Esophagus squamous epithelium (tissue), 5 donors: ENCODE measurements at regions not wholly inside any gene's neighbourhood (a gene's known extent, or its start where the extent isn't known, plus 50 kb on each side); places are given as distances from the start of the nearest gene placed in this dataset.

Source experiments
- DNase-seq: peaks from one replicate; lab custom pipeline; 2025; lab: John Stamatoyannopoulos, UW
- H3K27ac ChIP-seq, 4 donors: fragments of 200-600 bp; sonication (generic); one replicate each; pipeline ENCODE4 v1.5.1; 2016 to 2019; ENCODE audit warnings: mild to moderate bottlenecking in 1 of 4
- H3K27me3 ChIP-seq, 4 donors: fragments of 200-600 bp; sonication (generic); 1 replicate in 3 of 4; 2 replicates in 1 of 4; pipeline versions ENCODE4 v1.5.1 to v1.6.0; 2017 to 2021; ENCODE audit warnings: antibody characterized with exemption in 1 of 4
- H3K36me3 ChIP-seq, 3 donors: fragments of 200-600 bp; sonication (generic); one replicate each; pipeline ENCODE4 v1.5.1; 2016 to 2019
- H3K4me1 ChIP-seq, 3 donors: fragments of 200-600 bp; sonication (generic); one replicate each; pipeline ENCODE4 v1.5.1; 2017 to 2019
- H3K4me3 ChIP-seq, 4 donors: fragments of 200-600 bp; sonication (generic); 1 replicate in 3 of 4; 2 replicates in 1 of 4; pipeline ENCODE4 v1.5.1; 2016 to 2019; ENCODE audit warnings: mild to moderate bottlenecking in 2 of 4, moderate library complexity in 1 of 4
- H3K9me3 ChIP-seq, 3 donors: fragments of 200-600 bp; sonication (generic); one replicate each; pipeline ENCODE4 v1.5.1; 2016 to 2019
- CTCF ChIP-seq, 6 experiments: fragments of 450-650 bp in 4 of 6; fragments of 200-600 bp in 2 of 6; sonication (generic) in 2 of 6; IDR thresholded peaks; one replicate each; pipeline ENCODE4 v1.5.1; 2016 to 2019; ENCODE audit warnings: antibody characterized with exemption in 6 of 6, mild to moderate bottlenecking in 4 of 6, moderate library complexity in 4 of 6
- POLR2A ChIP-seq, 4 donors: fragments of 450-650 bp; IDR thresholded peaks; one replicate each; pipeline ENCODE4 v1.6.1; 2017; ENCODE audit warnings: antibody characterized with exemption in 4 of 4, mild to moderate bottlenecking in 4 of 4, moderate library complexity in 3 of 4
- WGBS, 2 donors: methylation state at CpG; one replicate each; pipeline ENCODE4 v1.1.5; 2018; 5-methylcytosine and 5-hydroxymethylcytosine counted together
- intact Hi-C: fragments of 100-400 bp; cut with DNase I; formaldehyde crosslinking; loops from one replicate; pipeline ENCODE4 v1.15.0; 2022
- donor health status: DM: yes; HTN: yes; CAD: no.

- DNase-seq = no peak
- H3K9me3 ChIP-seq = no peaks in the 10 kb centered on the region
- H3K4me3 ChIP-seq = no peak overlapping the region
- TF ChIP-seq POLR2A (IDR thresholded peaks at IDR 0.05) = no peak
- no peak for TF ChIP-seq CTCF (IDR thresholded peaks at IDR 0.05)
- H3K27ac ChIP-seq = peak overlapping the region in 1 of 4 donors; percentile 7
- H3K27me3 ChIP-seq = peaks cover 0 to 22% (median 0%) of the 10 kb centered on the region in 4 donors
- intact Hi-C loops = no loop called here
- H3K4me1 ChIP-seq = peaks cover 0 to 15% (median 8%) of the 10 kb centered on the region in 3 donors
- no peaks in the 10 kb centered on the region for H3K36me3 ChIP-seq
- 60% methylated on average over 4 of the region's 4 CpGs for WGBS, 2 donors
Measured at GRCh38 chr5:82426464-82427154, 148.5 kb upstream of the RPS23 start.

GRCh38 chr5:82425591-82425990 lies 147.4 kb upstream of the RPS23 start:
- 20 to 28% methylated on average over 3 of the region's 3 CpGs for WGBS, 2 donors
- Histone ChIP-seq H3K27ac (peak overlapping the region in 1 of 4 donors; percentile 28), H3K4me3 (no peak overlapping the region), H3K4me1 (peaks cover 0 to 15% (median 8%) of the 10 kb centered on the region in 3 donors), H3K27me3 (peaks cover 0 to 22% (median 0%) of the 10 kb centered on the region in 4 donors), H3K9me3 (no peaks in the 10 kb centered on the region), H3K36me3 (no peaks in the 10 kb centered on the region)
- TF ChIP-seq CTCF (IDR thresholded peaks at IDR 0.05) (no peak), POLR2A (IDR thresholded peaks at IDR 0.05) (no peak)
- DNase-seq = no peak
- intact Hi-C loops = no loop called here

DNA sequence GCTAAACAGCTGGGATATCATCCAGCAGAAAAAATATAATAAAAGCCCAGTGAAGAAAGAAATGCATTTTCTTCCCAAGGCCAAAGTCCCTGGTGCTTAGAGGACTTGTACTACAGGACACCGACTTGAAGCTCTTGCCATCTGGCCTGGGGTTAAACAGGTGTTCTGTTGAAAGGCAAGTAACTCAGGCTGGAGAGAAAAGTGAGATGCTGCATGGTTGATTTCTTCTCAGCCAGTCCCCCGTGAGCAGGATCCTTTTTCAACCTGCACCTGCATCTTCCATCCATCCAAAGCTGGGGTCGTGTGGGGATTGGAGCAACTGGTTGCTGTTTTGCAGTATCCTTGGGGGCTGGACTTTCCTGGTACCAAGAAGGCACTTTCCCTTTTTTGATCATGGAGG lies 146.1 kb upstream of the RPS23 start:
- H3K27me3 ChIP-seq = peaks cover 0 to 22% (median 0%) of the 10 kb centered on the region in 4 donors
- H3K4me3 ChIP-seq = no peak overlapping the region
- WGBS, 2 donors = 42 to 55% methylated on average over 2 of the region's 3 CpGs
- H3K27ac ChIP-seq = no peak overlapping the region
- peaks cover 0 to 15% (median 8%) of the 10 kb centered on the region in 3 donors for H3K4me1 ChIP-seq
- no peak for TF ChIP-seq POLR2A (IDR thresholded peaks at IDR 0.05)
- TF ChIP-seq CTCF (IDR thresholded peaks at IDR 0.05) = no peak
- no peaks in the 10 kb centered on the region for H3K9me3 ChIP-seq
- no peak for DNase-seq
- H3K36me3 ChIP-seq = no peaks in the 10 kb centered on the region
- intact Hi-C loops = no loop called here

GRCh38 chr5:82422751-82423181 lies 144.6 kb upstream of the RPS23 start:
- 46 to 50% methylated on average over 6 of the region's 6 CpGs for WGBS, 2 donors
- peaks cover 0 to 15% (median 8%) of the 10 kb centered on the region in 3 donors for H3K4me1 ChIP-seq
- H3K4me3 ChIP-seq = no peak overlapping the region
- intact Hi-C loops = no loop called here
- TF ChIP-seq POLR2A (IDR thresholded peaks at IDR 0.05) (no peak), CTCF (IDR thresholded peaks at IDR 0.05) (no peak)
- no peaks in the 10 kb centered on the region for H3K36me3 ChIP-seq
- no peak for DNase-seq
- no peaks in the 10 kb centered on the region for H3K9me3 ChIP-seq
- H3K27ac ChIP-seq = peak overlapping the region in 3 of 4 donors; percentile 23 to 80 (median 60)
- peaks cover 0 to 14% (median 0%) of the 10 kb centered on the region in 4 donors for H3K27me3 ChIP-seq

DNA sequence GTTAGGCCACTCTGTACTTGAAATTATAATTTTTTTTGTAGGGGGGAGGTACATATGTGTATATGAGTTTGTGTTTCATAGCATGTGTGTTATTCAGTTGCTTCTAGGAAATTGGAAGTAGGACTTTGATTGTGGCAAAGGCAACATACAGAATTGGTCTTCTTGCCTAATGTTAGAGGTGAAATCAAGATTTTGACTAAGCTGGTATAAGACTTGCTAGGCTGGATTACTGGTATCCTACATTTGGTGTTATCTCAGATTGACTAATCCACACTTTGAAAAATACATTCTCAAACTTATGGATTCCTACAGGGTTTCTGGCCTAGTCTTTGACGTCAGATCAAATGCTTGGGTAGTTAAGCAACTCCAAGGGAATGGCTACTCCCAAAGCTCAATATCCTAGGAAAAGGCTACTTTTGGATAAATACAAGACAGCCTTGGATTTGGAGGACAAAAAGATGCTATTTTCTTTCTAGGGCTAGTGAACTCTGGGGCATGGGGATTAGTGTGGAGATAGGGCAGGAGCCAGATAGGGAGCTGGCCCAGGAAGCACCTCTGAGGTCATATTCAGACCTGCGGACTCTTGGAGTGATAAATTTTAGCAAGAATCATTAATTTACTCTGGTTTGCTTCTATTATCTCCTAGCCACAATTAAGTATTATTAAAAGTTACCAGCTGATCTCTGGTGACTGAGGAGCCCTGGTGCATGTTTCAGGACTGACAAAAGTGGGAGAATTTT lies 144.0 kb upstream of the RPS23 start:
- peaks cover 0 to 15% (median 8%) of the 10 kb centered on the region in 3 donors for H3K4me1 ChIP-seq
- intact Hi-C loops = no loop called here
- H3K4me3 ChIP-seq = no peak overlapping the region
- H3K27ac ChIP-seq = peak overlapping the region in 3 of 4 donors; percentile 23 to 80 (median 60)
- no peak for TF ChIP-seq POLR2A (IDR thresholded peaks at IDR 0.05)
- TF ChIP-seq CTCF (IDR thresholded peaks at IDR 0.05) = no peak
- H3K9me3 ChIP-seq = no peaks in the 10 kb centered on the region
- peaks cover 0 to 9% (median 0%) of the 10 kb centered on the region in 4 donors for H3K27me3 ChIP-seq
- DNase-seq = no peak
- 44 to 60% methylated on average over 2 of the region's 2 CpGs for WGBS, 2 donors
- H3K36me3 ChIP-seq = no peaks in the 10 kb centered on the region
